OCI-LY7 (cell line): ENCODE measurements at regions not wholly inside any gene's neighbourhood (a gene's known extent, or its start where the extent isn't known, plus 50 kb on each side); places are given as distances from the start of the nearest gene placed in this dataset.

Experiments
- BruUV-seq: library from RNA; stranded (reverse); fragments of 400-500 nt; replicated peaks from 2 replicates; lab custom pipeline; 2021; lab: Mats Ljungman, UMichigan
- CTCF ChIA-PET: fragments of 300-600 bp; sonication (Branson Sonifier 250); formaldehyde crosslinking; loops from one replicate; lab custom pipeline; 2022; ENCODE audit warnings: antibody characterized with exemption; ENCODE audit not compliant: unreplicated experiment; lab: Charles Lee
- POLR2A ChIA-PET: fragments of 300-600 bp; sonication (Branson Sonifier 250); formaldehyde crosslinking; loops from one replicate; lab custom pipeline; 2022; ENCODE audit warnings: antibody characterized with exemption; lab: Charles Lee
- DNase-seq: peaks from one replicate; pipeline ENCODE4 v3.0.0-alpha.2; 2015; ENCODE audit warnings: low spot score
- H2AFZ ChIP-seq: fragments of 200-600 bp; sonication (generic), shearing (Covaris generic); 2 replicates; pipeline ENCODE4 v1.6.1; 2014; ENCODE audit warnings: mild to moderate bottlenecking, antibody characterized with exemption, low read length, moderate library complexity
- H3K27ac ChIP-seq: fragments of 200-600 bp; sonication (generic); 2 replicates; pipeline ENCODE4 v1.5.1; 2014; ENCODE audit warnings: mixed run types, low read depth, mild to moderate bottlenecking, moderate library complexity, low read length, inconsistent platforms; ENCODE audit not compliant: poor library complexity, severe bottlenecking
- H3K36me3 ChIP-seq: fragments of 200-600 bp; sonication (generic); 2 replicates; pipeline ENCODE4 v1.6.1; 2014; ENCODE audit warnings: mild to moderate bottlenecking, antibody characterized with exemption, low read length, moderate library complexity, mixed read lengths; ENCODE audit not compliant: insufficient read depth
- H3K4me1 ChIP-seq: fragments of 200-600 bp; sonication (generic); 2 replicates; pipeline ENCODE4 v1.5.1; 2014; ENCODE audit warnings: mild to moderate bottlenecking, low read length; ENCODE audit not compliant: insufficient read depth, poor library complexity, severe bottlenecking
- H3K4me2 ChIP-seq: fragments of 200-600 bp; sonication (generic); 2 replicates; pipeline ENCODE4 v1.6.1; 2014; ENCODE audit warnings: mild to moderate bottlenecking, low read length
- H3K4me3 ChIP-seq: fragments of 200-600 bp; sonication (generic); 2 replicates; pipeline ENCODE4 v1.5.1; 2014; ENCODE audit warnings: mild to moderate bottlenecking, low read depth, low read length; ENCODE audit not compliant: poor library complexity, severe bottlenecking
- H3K79me2 ChIP-seq: fragments of 200-600 bp; sonication (generic); 2 replicates; pipeline ENCODE4 v1.6.1; 2016; ENCODE audit warnings: low read depth, mild to moderate bottlenecking, low read length, moderate library complexity, mixed read lengths; ENCODE audit not compliant: insufficient read depth
- H3K9me2 ChIP-seq: fragments of 200-600 bp; sonication (generic); 2 replicates; pipeline ENCODE4 v1.6.1; 2016; ENCODE audit warnings: mild to moderate bottlenecking, low read length, mixed read lengths; ENCODE audit not compliant: insufficient read depth
- H3K9me3 ChIP-seq: fragments of 200-600 bp; sonication (generic); 2 replicates; pipeline ENCODE4 v1.6.1; 2014; ENCODE audit warnings: mild to moderate bottlenecking, mixed run types, low read length, mixed read lengths
- H4K20me1 ChIP-seq: fragments of 200-600 bp; sonication (generic); 2 replicates; pipeline ENCODE4 v1.6.1; 2014; ENCODE audit warnings: mild to moderate bottlenecking, antibody characterized with exemption, low read length, moderate library complexity, mixed read lengths; ENCODE audit not compliant: insufficient read depth
- EZH2phosphoT487 ChIP-seq: fragments of 200-600 bp; sonication (generic); IDR thresholded peaks from 2 replicates; pipeline ENCODE4 v1.6.1; 2018; ENCODE audit warnings: low read depth, borderline replicate concordance, mild to moderate bottlenecking, mixed run types, antibody characterized with exemption, low read length, moderate library complexity, mixed read lengths
- intact Hi-C: fragments of 100-400 bp; cut with micrococcal nuclease; formaldehyde crosslinking; loops from one replicate; pipeline ENCODE4 v1.10.0; 2022; ENCODE audit not compliant: unreplicated experiment
- TF ChIP-seq, protein P1 (sequence below): fragments of 200-600 bp; sonication (generic); conservative IDR thresholded peaks from 2 replicates; pipeline ENCODE4 v1.5.1; 2014; ENCODE audit warnings: mild to moderate bottlenecking, antibody characterized with exemption, low read length, moderate library complexity, mixed read lengths

DNA sequence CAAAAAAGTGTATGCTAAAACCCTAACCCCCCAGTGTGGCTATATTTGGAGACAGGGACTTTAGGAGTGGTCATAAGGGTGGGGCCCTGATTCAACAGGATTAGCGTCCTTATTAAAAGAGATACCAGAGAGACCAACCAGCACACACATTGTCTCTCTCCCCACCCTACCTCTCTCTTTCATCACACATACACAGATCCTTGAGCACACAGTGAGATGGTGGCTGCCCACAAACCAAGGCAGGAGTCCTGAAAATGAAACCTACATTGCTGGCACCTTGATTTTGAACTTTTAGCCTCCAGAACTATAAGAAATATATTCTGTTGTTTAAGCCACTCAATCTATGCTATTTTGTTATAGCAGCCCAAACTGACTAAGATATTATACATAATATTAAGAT, 224.2 kb downstream of the KDR start:
- ChIA-PET POLR2A (interaction anchor here (1.6 kb wide), 1 partner anchor 9 kb away, joined by 4 read pairs; no protein-coding TSS in a partner anchor), CTCF (no interaction called here)
- Histone ChIP-seq H3K79me2 (no peaks in the 10 kb centered on the region), H3K9me3 (no peaks in the 10 kb centered on the region), H2AFZ (no peak overlapping the region), H3K4me3 (no peak overlapping the region), H3K4me2 (no peak overlapping the region), H3K9me2 (no peaks in the 10 kb centered on the region), H3K4me1 (no peaks in the 10 kb centered on the region), H4K20me1 (no peaks in the 10 kb centered on the region), H3K27ac (no peak overlapping the region), H3K36me3 (no peaks in the 10 kb centered on the region)
- no peak for DNase-seq
- TF ChIP-seq EZH2phosphoT487: no peak
- TF ChIP-seq, protein P1, sequence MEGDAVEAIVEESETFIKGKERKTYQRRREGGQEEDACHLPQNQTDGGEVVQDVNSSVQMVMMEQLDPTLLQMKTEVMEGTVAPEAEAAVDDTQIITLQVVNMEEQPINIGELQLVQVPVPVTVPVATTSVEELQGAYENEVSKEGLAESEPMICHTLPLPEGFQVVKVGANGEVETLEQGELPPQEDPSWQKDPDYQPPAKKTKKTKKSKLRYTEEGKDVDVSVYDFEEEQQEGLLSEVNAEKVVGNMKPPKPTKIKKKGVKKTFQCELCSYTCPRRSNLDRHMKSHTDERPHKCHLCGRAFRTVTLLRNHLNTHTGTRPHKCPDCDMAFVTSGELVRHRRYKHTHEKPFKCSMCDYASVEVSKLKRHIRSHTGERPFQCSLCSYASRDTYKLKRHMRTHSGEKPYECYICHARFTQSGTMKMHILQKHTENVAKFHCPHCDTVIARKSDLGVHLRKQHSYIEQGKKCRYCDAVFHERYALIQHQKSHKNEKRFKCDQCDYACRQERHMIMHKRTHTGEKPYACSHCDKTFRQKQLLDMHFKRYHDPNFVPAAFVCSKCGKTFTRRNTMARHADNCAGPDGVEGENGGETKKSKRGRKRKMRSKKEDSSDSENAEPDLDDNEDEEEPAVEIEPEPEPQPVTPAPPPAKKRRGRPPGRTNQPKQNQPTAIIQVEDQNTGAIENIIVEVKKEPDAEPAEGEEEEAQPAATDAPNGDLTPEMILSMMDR: no peak
- intact Hi-C loops: no loop called here
- no TSS peak for BruUV-seq

DNA sequence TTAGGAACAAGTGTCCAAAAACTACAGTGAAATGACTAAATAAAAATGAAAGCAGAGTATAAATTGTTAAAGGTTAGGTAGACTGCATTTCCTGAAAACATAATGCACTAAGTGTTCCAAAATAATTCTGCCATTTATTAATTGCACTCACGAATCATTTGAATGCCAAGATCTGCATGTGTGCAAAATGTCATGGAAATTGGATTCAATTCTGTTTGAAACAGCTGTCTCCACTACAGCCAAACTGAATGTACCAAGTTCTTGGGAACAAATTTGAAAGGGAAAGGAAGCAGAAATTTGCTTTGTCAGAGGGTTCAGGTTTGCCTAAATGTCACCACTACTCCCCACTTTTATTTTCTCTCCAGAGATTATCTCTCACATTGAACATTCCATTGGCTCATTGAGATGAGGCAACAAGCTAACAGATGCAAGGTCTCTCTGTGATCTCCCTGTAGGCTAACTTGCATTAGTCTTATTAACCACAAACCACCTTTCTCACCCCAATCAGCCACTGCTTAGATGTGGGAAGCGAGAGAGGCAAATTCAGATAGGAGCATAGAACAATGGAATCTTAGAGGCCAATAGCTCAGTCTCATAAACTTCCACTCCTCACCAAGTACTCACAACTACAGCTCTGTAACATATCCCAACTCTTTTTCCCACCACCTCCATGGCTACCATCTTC, 226.6 kb downstream of the KDR start:
- TF ChIP-seq EZH2phosphoT487: no peak
- TF ChIP-seq, protein P1: no peak
- no peaks in the 10 kb centered on the region for H3K9me2 ChIP-seq
- no peak overlapping the region for H3K4me2 ChIP-seq
- H3K4me3 ChIP-seq: no peak overlapping the region
- no peak overlapping the region for H3K27ac ChIP-seq
- H2AFZ ChIP-seq: no peak overlapping the region
- H3K4me1 ChIP-seq: no peaks in the 10 kb centered on the region
- ChIA-PET POLR2A (no interaction called here), CTCF (no interaction called here)
- H3K79me2 ChIP-seq: no peaks in the 10 kb centered on the region
- H3K9me3 ChIP-seq: no peaks in the 10 kb centered on the region
- no TSS peak for BruUV-seq
- H3K36me3 ChIP-seq: no peaks in the 10 kb centered on the region
- no peak for DNase-seq
- intact Hi-C loops: no loop called here
- no peaks in the 10 kb centered on the region for H4K20me1 ChIP-seq

- Histone ChIP-seq H3K4me2 (no peak overlapping the region), H3K79me2 (no peaks in the 10 kb centered on the region), H3K4me1 (no peaks in the 10 kb centered on the region), H2AFZ (no peak overlapping the region), H3K27ac (no peak overlapping the region), H3K36me3 (no peaks in the 10 kb centered on the region), H3K9me3 (no peaks in the 10 kb centered on the region), H3K4me3 (no peak overlapping the region), H3K9me2 (no peaks in the 10 kb centered on the region), H4K20me1 (no peaks in the 10 kb centered on the region)
- intact Hi-C loops: no loop called here
- no peak for TF ChIP-seq EZH2phosphoT487
- TF ChIP-seq, protein P1: no peak
- ChIA-PET CTCF (no interaction called here), POLR2A (no interaction called here)
- DNase-seq: no peak
- BruUV-seq: no TSS peak
Observed at GRCh38 chr4:54898056-54898562, 227.3 kb downstream of the KDR start.
